Middle frontal gyrus (tissue), 1 donor: ENCODE measurements at regions not wholly inside any gene's neighbourhood (a gene's known extent, or its start where the extent isn't known, plus 50 kb on each side); places are given as distances from the start of the nearest gene placed in this dataset.

Source experiments
- DNase-seq: peaks from one replicate; pipeline ENCODE4 v3.0.0-alpha.2; 2015; ENCODE audit warnings: low spot score; ENCODE audit errors: extremely low spot score

DNA sequence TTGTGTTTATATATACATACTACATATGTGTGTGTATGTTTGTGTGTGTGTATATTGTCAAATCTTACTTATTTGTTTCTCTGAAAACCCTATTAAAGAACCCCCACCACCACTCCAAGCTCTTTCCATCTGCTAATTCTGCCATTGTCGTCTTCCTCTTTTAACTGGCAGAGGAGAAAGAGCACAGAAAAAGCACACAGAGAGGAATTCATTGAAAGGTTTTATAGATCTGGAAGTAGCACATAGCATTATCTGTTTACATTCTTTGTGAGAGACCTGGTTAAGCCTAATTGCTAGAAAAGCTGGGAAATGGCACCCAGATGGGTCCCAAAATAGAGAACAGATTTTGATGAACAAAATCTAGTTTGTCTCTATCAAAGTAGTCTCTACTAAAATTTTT, 800.0 kb upstream of the PIK3C3 start:
- DNase-seq, result no peak

DNA sequence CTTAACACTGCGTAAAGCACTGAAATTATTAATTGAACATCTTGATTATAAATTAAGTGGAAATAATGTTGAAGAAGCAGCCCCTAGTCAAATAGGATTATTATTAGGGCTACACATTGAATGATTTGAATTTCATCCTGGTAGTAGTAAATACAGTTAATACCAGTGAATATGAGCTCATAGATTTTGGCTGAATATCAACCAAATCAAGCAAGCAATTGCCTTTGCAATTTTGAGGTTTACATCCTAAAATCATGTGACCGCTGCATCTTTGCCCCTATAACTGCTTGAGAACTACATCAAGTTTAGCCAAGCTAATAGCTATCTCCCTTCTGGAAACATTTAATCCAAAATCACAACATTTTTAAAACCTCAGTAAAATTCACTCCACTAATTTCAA, 801.2 kb upstream of the PIK3C3 start:
- DNase-seq, result no peak

DNA sequence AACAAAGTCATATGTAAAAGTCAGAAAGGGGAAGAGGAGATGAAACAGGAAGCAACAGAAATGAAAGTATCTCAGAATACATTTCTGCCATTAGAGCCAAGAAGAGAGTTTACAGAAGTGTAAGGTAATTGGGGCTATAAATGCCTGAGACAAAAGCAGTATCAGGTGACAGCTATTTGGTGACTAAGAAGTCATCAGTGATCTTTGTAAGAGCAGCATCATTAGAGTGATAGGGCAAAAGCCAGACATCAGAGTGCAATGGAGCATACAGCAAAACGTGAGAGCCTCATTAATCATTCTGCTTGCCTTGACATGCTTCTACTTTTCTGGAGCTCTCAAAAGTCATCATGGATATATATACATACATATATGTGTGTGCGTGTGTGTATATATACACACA, 804.7 kb upstream of the PIK3C3 start:
- DNase-seq, result no peak

DNA sequence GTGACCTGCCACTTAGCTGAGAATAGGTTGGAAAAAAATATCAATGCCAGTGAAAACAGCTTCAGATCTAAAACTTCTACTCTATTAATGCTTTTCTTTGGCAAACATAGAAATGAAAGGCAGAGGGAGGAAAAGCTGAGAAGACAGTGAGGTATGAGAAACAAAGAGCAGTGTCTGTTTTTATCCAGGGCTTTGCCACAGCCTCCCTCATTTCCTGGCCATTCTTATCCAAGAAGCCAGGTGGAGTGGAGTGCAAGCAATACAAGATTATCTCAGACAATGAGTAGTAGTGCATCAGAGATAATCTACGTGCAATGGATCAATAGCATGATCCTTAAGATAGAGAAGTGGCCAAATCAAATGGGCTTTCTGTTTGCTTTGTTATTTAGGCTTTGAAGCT, 808.7 kb upstream of the PIK3C3 start:
- no peak for DNase-seq

DNA sequence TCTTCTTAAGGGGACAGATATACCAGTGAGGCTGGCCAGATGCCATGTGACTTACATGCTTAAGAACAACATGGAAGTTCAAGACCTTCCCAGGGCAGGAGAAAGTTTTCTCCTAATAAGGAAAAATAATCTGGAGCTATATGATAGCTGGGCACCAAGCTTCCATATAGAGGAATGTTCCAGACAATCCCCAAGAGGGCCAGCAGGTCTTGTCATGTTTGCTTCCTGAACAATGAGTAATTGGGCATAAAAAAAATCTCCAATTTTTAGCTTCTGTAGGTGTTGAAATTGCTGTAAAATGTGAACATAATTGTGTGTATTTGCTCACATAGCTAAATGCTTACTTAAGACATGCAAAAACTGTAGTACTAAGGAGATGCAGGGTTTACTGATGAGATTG, 809.5 kb upstream of the PIK3C3 start:
- no peak for DNase-seq

GRCh38 chr18:41144441-41144840, 810.6 kb upstream of the PIK3C3 start:
- no peak for DNase-seq

DNA sequence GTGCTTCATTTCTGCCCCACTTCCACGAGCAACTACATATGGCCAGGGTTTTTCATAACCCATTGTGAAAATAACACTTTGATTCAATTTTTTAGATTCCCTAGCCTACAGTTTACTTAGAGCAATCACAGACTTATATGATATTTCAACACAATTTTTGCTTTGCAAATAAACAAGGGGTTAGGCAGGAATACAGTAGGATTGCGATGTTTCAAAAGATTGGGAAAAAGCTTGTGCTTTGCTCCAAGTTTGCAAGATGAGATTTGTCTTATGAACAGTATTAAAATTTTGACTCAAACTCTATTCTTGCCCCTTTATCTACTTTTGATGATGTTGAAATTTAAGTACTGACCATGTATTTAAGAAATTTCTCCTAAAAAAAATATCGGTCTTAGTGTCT, 814.5 kb upstream of the PIK3C3 start:
- no peak for DNase-seq

DNA sequence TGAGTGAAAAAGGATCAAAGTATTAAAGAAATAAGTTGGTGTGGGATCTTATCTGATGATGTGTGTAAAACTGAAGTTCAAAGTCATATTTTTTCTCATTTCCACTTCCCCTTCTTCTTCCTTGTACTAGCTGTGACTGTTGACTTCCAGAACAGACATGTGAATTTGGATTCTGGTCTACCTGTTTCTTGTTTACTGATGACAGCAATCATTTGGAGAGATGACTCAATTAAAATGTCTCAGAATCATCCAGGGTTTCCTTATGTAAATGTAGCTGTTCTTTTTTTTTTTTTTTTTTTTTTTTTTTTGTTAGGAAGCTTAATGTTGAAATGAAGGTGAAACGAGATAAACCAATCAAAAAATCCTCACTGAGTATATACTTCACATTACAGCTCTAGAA, 819.9 kb upstream of the PIK3C3 start:
- no peak for DNase-seq

- no peak for DNase-seq
Observed at GRCh38 chr18:41134426-41134825, 820.6 kb upstream of the PIK3C3 start.

GRCh38 chr18:41131050-41131449, 824.0 kb upstream of the PIK3C3 start:
- DNase-seq, result no peak

- DNase-seq, result no peak
Observed at GRCh38 chr18:41128545-41128944, 826.5 kb upstream of the PIK3C3 start.

GRCh38 chr18:41128126-41128525, 826.9 kb upstream of the PIK3C3 start:
- no peak for DNase-seq

DNA sequence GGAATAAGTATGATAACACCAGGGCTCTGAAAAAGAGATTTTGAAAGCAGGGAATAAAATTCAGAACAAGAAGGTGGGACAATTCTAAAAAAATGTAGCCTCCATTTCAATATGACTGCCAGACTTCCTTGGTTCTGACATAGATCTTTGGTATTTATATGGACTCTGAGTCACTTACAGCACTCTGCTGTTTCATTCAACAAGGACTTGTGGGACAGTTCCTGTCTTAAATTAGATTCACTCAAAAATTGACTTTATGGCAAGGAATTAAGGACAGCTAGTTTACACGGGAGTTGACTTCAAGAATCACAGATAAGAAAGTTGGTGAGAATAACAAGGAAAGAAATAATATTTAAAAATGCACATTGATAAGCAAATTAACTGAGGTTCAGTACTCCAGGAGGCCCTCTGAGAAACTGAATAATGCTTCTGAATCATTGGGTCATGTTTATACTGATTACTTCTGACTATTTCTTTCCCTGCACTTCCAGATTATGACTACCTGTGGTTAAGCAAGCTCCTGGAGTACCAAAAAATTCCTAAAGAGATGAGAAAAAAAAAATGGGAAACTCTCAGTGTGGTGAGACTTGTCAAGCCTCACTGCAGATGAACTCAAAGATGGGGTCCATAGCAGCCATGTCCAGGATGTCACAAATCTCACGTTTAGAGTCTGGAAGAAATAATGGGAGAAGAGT, 828.3 kb upstream of the PIK3C3 start:
- DNase-seq, result no peak

DNA sequence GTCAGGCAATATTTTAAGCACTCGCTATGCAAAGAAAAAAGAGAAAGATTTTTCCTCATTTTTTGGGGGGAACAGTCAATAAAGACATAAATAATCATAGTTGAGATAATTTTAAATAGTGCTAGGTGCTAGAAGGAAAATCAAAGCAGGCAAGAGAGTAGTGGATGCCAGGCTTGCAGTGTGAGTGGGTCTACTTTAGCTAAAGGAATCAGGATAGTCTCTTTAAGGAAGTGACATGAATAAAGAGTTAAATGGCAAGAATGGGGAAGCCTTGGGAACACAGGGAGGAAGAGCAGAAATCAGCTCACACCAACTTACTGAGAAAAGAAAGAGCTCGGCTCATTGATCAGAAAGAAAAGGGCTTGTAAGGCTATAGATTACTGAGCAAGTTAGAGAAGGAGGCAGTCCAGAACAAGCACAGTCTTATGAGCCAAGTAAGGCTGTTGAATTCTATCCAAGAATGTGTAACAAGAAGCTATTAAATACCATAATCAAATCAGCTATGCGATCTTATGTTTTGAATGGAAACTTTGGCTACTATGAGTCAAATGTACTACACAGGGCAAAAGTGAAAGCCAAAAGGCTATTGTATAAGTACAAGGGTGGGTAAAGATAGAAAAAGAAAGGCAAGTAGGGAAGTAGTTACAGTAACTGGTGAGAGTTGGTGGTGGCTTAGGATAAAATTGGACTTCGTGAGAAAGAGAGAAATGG, 833.8 kb upstream of the PIK3C3 start:
- DNase-seq, result no peak

GRCh38 chr18:41119031-41119430, 836.0 kb upstream of the PIK3C3 start:
- DNase-seq, result no peak

- DNase-seq, result no peak
Observed at GRCh38 chr18:41113885-41114482, 841.0 kb upstream of the PIK3C3 start.

DNA sequence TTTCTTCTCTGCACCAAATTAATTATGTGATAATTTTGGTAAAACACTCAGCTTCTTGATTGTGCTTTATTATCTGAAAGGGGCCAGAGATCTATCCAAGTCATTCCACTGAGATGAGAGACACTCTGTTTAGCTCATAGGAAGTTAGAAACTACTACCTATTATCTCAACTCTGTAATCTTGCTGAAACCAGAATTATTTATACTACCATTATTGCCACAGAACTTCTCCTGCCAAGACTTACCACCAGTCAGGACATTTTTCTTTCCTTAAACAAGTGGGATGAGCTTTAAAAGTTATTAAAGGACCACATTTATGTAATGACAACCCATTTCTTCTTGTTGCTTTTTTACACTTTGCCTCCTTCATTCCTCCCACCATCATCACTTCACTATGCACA, 855.6 kb upstream of the PIK3C3 start:
- no peak for DNase-seq

DNA sequence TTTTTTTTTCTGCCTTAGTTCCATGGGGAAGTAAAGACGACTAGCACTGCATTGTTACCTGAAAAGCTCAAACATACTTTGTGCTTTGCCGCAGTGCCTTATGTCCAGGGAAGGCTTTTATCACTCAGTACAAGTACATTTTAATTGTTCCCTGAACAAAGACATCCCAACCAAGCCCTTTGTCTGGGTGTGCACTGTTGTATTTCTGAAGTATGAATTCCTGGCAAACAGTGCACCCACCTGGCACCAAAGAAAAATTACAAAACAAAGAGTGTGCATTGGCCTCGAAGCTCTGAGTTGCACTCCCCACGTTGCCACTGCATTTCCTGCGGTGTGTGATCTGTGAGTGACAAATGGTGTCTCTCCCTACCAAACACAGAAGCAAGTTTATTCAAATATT, 858.5 kb upstream of the PIK3C3 start:
- DNase-seq, result no peak

- no peak for DNase-seq
Observed at GRCh38 chr18:41077076-41077475, 878.0 kb upstream of the PIK3C3 start.

- DNase-seq, result no peak
Observed at GRCh38 chr18:41075212-41075611, 879.8 kb upstream of the PIK3C3 start.

GRCh38 chr18:41073372-41073954, 881.6 kb upstream of the PIK3C3 start:
- no peak for DNase-seq

DNA sequence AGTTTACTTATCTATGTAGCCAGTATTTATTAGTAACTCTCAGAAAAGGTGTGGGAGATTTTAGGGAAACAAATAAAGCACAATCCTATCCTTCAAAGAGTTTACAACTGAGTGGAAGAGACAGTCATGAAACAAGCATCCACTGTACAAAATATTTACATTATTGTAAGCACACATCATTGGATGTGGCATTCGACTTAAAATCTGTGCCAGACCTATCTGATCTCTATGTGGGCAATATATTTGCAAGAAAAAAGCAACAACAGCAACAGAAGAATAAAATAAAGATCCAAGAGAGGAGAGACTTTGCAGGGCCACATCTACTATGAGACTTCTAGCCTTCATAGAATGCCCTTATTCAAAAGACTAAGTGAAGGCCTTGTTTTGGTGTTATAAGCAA, 882.1 kb upstream of the PIK3C3 start:
- no peak for DNase-seq
